DND-41 (cell line): ENCODE measurements at regions not wholly inside any gene's neighbourhood (a gene's known extent, or its start where the extent isn't known, plus 50 kb on each side); places are given as distances from the start of the nearest gene placed in this dataset.

Source experiments
- ATAC-seq: fragments of 200-7000 bp; cut with Tn5 transposase; 3 replicates; pipeline ENCODE4 v1.9.1; 2021; ENCODE audit warnings: low read depth; ENCODE audit not compliant: insufficient read depth
- DNase-seq: peaks from one replicate; pipeline ENCODE4 v3.0.0-alpha.2; 2020
- H2AFZ ChIP-seq: 2 replicates; pipeline ENCODE4 v1.6.0; 2012; ENCODE audit warnings: low read depth, low read length
- H3K27ac ChIP-seq: 2 replicates; pipeline ENCODE4 v1.5.1; 2012; ENCODE audit warnings: low read length, inconsistent platforms
- H3K27me3 ChIP-seq: fragments of 200-600 bp; sonication (generic); 2 replicates; pipeline ENCODE4 v1.6.0; 2012; ENCODE audit warnings: low read length, mild to moderate bottlenecking, inconsistent platforms; ENCODE audit not compliant: insufficient read depth, poor library complexity
- H3K36me3 ChIP-seq: 2 replicates; pipeline ENCODE4 v1.5.1; 2012; ENCODE audit warnings: low read length, inconsistent platforms; ENCODE audit not compliant: insufficient read depth
- H3K4me1 ChIP-seq: 2 replicates; pipeline ENCODE4 v1.5.1; 2012; ENCODE audit warnings: mild to moderate bottlenecking, low read length; ENCODE audit not compliant: insufficient read depth
- H3K4me2 ChIP-seq: 2 replicates; pipeline ENCODE4 v1.6.0; 2012; ENCODE audit warnings: mild to moderate bottlenecking, moderate library complexity, low read length, inconsistent platforms; ENCODE audit not compliant: insufficient read depth
- H3K4me3 ChIP-seq, 2 experiments: fragments of 200-600 bp in 1 of 2; shearing (Covaris generic) in 1 of 2; 2 replicates each; pipeline ENCODE4 v1.5.1; 2012 to 2016; ENCODE audit warnings: inconsistent platforms in 2 of 2, low read length in 2 of 2, mild to moderate bottlenecking in 2 of 2, low read depth in 1 of 2, moderate library complexity in 1 of 2
- H3K79me2 ChIP-seq: 2 replicates; pipeline ENCODE4 v1.6.0; 2012; ENCODE audit warnings: low read length, inconsistent platforms; ENCODE audit not compliant: insufficient read depth
- H3K9ac ChIP-seq: 2 replicates; pipeline ENCODE4 v1.6.0; 2012; ENCODE audit warnings: low read depth, mild to moderate bottlenecking, inconsistent platforms, low read length, moderate library complexity
- H3K9me3 ChIP-seq: 2 replicates; pipeline ENCODE4 v1.5.1; 2012; ENCODE audit warnings: low read length, moderate library complexity, mild to moderate bottlenecking, inconsistent platforms; ENCODE audit not compliant: insufficient read depth, severe bottlenecking
- H4K20me1 ChIP-seq: 2 replicates; pipeline ENCODE4 v1.6.0; 2012; ENCODE audit warnings: low read length; ENCODE audit not compliant: insufficient read depth
- EZH2 ChIP-seq: IDR thresholded peaks from 3 replicates; pipeline ENCODE4 v1.6.1; 2012; ENCODE audit warnings: borderline replicate concordance, low read depth, mild to moderate bottlenecking, moderate library complexity, low read length, inconsistent platforms; ENCODE audit not compliant: severe bottlenecking
- TF ChIP-seq, protein P1 (sequence below): IDR thresholded peaks from 2 replicates; pipeline ENCODE4 v1.5.1; 2012; ENCODE audit warnings: borderline replicate concordance, low read length, moderate library complexity, mild to moderate bottlenecking; ENCODE audit not compliant: poor library complexity, severe bottlenecking; ENCODE audit errors: extremely low read depth

DNA sequence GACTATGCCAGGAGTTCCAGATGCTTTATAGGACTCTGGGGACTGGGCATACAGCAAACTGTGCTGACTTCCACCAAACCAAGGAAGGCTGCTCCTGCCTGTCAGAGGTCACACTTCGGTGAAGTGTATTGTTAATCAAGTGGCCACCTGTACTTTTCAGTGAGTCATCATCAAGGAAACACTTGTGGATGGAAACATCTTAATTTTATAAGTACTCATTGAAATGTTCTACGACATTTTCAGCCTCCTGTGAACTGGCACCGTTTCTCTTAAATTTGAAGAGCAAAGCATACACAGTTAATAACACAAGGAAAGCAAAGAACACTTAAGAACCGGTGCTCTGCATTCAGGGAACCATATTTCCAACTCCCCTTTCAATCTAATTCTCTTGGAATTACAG lies 801.7 kb upstream of the DPPA4 start:
- no peak overlapping the region for H3K27ac ChIP-seq
- TF ChIP-seq, protein P1, sequence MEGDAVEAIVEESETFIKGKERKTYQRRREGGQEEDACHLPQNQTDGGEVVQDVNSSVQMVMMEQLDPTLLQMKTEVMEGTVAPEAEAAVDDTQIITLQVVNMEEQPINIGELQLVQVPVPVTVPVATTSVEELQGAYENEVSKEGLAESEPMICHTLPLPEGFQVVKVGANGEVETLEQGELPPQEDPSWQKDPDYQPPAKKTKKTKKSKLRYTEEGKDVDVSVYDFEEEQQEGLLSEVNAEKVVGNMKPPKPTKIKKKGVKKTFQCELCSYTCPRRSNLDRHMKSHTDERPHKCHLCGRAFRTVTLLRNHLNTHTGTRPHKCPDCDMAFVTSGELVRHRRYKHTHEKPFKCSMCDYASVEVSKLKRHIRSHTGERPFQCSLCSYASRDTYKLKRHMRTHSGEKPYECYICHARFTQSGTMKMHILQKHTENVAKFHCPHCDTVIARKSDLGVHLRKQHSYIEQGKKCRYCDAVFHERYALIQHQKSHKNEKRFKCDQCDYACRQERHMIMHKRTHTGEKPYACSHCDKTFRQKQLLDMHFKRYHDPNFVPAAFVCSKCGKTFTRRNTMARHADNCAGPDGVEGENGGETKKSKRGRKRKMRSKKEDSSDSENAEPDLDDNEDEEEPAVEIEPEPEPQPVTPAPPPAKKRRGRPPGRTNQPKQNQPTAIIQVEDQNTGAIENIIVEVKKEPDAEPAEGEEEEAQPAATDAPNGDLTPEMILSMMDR: no peak
- TF ChIP-seq EZH2: no peak

DNA sequence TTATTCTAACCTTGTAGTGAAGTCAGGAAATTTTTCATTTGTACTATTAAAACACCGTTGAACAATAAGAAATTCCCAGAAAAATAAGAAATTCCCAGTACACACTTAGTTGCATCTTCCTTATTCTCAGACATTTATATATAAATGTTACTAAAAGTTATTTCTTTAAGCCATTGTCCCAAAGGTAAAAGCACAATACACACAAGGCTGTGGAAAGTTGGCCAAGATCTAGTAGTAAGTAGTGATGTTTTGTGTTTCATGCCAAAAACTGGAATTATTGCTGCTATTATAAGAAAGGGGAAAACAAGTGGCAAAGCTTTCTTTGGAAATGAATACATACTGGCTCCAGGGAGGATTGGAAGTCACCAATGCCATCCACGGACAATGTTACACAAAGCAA lies 802.5 kb upstream of the DPPA4 start:
- no peak overlapping the region for H3K4me3 ChIP-seq
- H3K4me2 ChIP-seq: no peak overlapping the region
- ATAC-seq (no peak), DNase-seq (no peak)
- H3K27ac ChIP-seq: no peak overlapping the region
- H3K9me3 ChIP-seq: peaks cover 12% of the 10 kb centered on the region
- H3K4me1 ChIP-seq: no peaks in the 10 kb centered on the region
- H3K9ac ChIP-seq: no peak overlapping the region
- H3K36me3 ChIP-seq: no peaks in the 10 kb centered on the region
- no peaks in the 10 kb centered on the region for H3K27me3 ChIP-seq
- no peak for TF ChIP-seq EZH2
- TF ChIP-seq, protein P1: no peak
- no peaks in the 10 kb centered on the region for H3K79me2 ChIP-seq
- H2AFZ ChIP-seq: peak overlapping the region; percentile 19; the same call in 1 of the 2 replicates
- H4K20me1 ChIP-seq: no peaks in the 10 kb centered on the region

More for the DNA sequence above, 801.7 kb upstream of the DPPA4 start:
- Histone ChIP-seq H3K9me3 (peaks cover 14% of the 10 kb centered on the region), H4K20me1 (no peaks in the 10 kb centered on the region), H3K36me3 (no peaks in the 10 kb centered on the region), H3K9ac (no peak overlapping the region), H3K4me2 (no peak overlapping the region), H3K4me3 (no peak overlapping the region), H3K27me3 (no peaks in the 10 kb centered on the region), H3K79me2 (no peaks in the 10 kb centered on the region), H3K4me1 (no peaks in the 10 kb centered on the region), H2AFZ (no peak overlapping the region)
- no peak for DNase-seq
- no peak for ATAC-seq

- no peak overlapping the region for H3K27ac ChIP-seq
- H2AFZ ChIP-seq: no peak overlapping the region
- H3K4me3 ChIP-seq: no peak overlapping the region
- DNase-seq (no peak), ATAC-seq (no peak)
- H3K79me2 ChIP-seq: no peaks in the 10 kb centered on the region
- peaks cover 4% of the 10 kb centered on the region for H3K9me3 ChIP-seq
- H3K4me1 ChIP-seq: no peaks in the 10 kb centered on the region
- H3K36me3 ChIP-seq: no peaks in the 10 kb centered on the region
- H3K27me3 ChIP-seq: no peaks in the 10 kb centered on the region
- no peaks in the 10 kb centered on the region for H4K20me1 ChIP-seq
- H3K9ac ChIP-seq: no peak overlapping the region
- TF ChIP-seq EZH2: no peak
- TF ChIP-seq, protein P1: no peak
- H3K4me2 ChIP-seq: no peak overlapping the region
Measured at GRCh38 chr3:110149763-110150162, 812.4 kb upstream of the DPPA4 start.

GRCh38 chr3:110157221-110157620 lies 819.9 kb upstream of the DPPA4 start:
- no peaks in the 10 kb centered on the region for H3K4me1 ChIP-seq
- H3K9me3 ChIP-seq: no peaks in the 10 kb centered on the region
- no peak overlapping the region for H3K9ac ChIP-seq
- H3K27me3 ChIP-seq: no peaks in the 10 kb centered on the region
- ATAC-seq: no peak
- DNase-seq: no peak
- no peak overlapping the region for H3K4me3 ChIP-seq
- H2AFZ ChIP-seq: no peak overlapping the region
- no peak overlapping the region for H3K27ac ChIP-seq
- H4K20me1 ChIP-seq: no peaks in the 10 kb centered on the region
- no peak overlapping the region for H3K4me2 ChIP-seq
- no peaks in the 10 kb centered on the region for H3K36me3 ChIP-seq
- H3K79me2 ChIP-seq: no peaks in the 10 kb centered on the region
- TF ChIP-seq, protein P1: no peak
- TF ChIP-seq EZH2: no peak
